Activated CD8-positive, alpha-beta memory T cell treated with anti-CD3 and anti-CD28 coated beads, Interleukin-2, amount 50 U/mL, for 24 hours (primary cell): ENCODE measurements at regions not wholly inside any gene's neighbourhood (a gene's known extent, or its start where the extent isn't known, plus 50 kb on each side); places are given as distances from the start of the nearest gene placed in this dataset.
A peak's percentile ranks its signal among the peaks of the same experiment; 100 is the strongest.
"Not testable (repeated sequence)": the region's sequence is repeated elsewhere in the genome, so short reads cannot be mapped to it uniquely, and the experiment has no call there.

Experiments
- DNase-seq: peaks from one replicate; pipeline ENCODE4 v3.0.0-alpha.2; 2020; ENCODE audit errors: extremely low read depth

GRCh38 chr5:42989190-42989589 is 50.9 kb downstream of the ANXA2R start:
- DNase-seq = no peak

- no peak for DNase-seq
Observed at GRCh38 chr5:42988568-42988967, 51.6 kb downstream of the ANXA2R start.

GRCh38 chr5:42985129-42986037 is 54.7 kb downstream of the ANXA2R start:
- no peak for DNase-seq

- no peak for DNase-seq
Observed at GRCh38 chr5:42984307-42984706, 55.8 kb downstream of the ANXA2R start.

GRCh38 chr5:42982107-42982622 is 58.0 kb downstream of the ANXA2R start:
- no peak for DNase-seq

GRCh38 chr5:42981417-42982106 is 58.6 kb downstream of the ANXA2R start:
- not testable (repeated sequence) for DNase-seq

GRCh38 chr5:42981015-42981414 is 59.1 kb downstream of the ANXA2R start:
- not testable (repeated sequence) for DNase-seq

- not testable (repeated sequence) for DNase-seq
Observed at GRCh38 chr5:42980391-42980790, 59.7 kb downstream of the ANXA2R start.

- not testable (repeated sequence) for DNase-seq
Observed at GRCh38 chr5:42979242-42979641, 60.9 kb downstream of the ANXA2R start.

- no peak for DNase-seq
Observed at GRCh38 chr5:42974536-42974935, 65.6 kb downstream of the ANXA2R start.

- DNase-seq = no peak
Observed at GRCh38 chr5:42970636-42971559, 69.2 kb downstream of the ANXA2R start.

- no peak for DNase-seq
Observed at GRCh38 chr5:42965934-42966333, 74.2 kb downstream of the ANXA2R start.

GRCh38 chr5:42963412-42963811 is 76.7 kb downstream of the ANXA2R start:
- no peak for DNase-seq

GRCh38 chr5:42962124-42962523 is 78.0 kb downstream of the ANXA2R start:
- no peak for DNase-seq

- DNase-seq = no peak
Observed at GRCh38 chr5:42960506-42960905, 79.6 kb downstream of the ANXA2R start.

GRCh38 chr5:42956551-42956950 is 83.6 kb downstream of the ANXA2R start:
- DNase-seq = no peak

- no peak for DNase-seq
Observed at GRCh38 chr5:42953041-42953440, 87.1 kb downstream of the ANXA2R start.

GRCh38 chr5:42952578-42952974 is 87.5 kb downstream of the ANXA2R start:
- no peak for DNase-seq

GRCh38 chr5:42951293-42951840 is 88.8 kb downstream of the ANXA2R start:
- DNase-seq = peak; percentile 35

- peak; percentile 55 for DNase-seq
Observed at GRCh38 chr5:42950456-42951292, 89.4 kb downstream of the ANXA2R start.

GRCh38 chr5:42950116-42950455 is 90.0 kb downstream of the ANXA2R start:
- DNase-seq = no peak
